HL-60/S4 treated with phorbol 12-myristate 13-acetate at 8.2 ng/mL for 4 days and 3 days (cell line): ENCODE measurements at regions not wholly inside any gene's neighbourhood (a gene's known extent, or its start where the extent isn't known, plus 50 kb on each side); places are given as distances from the start of the nearest gene placed in this dataset.

Source experiments
- in situ Hi-C: fragments of 300-500 bp; cut with MboI; formaldehyde crosslinking; loops from 2 replicates; pipeline ENCODE4 v1.15.0; 2022; ENCODE audit warnings: low sequenced_read_pairs

DNA sequence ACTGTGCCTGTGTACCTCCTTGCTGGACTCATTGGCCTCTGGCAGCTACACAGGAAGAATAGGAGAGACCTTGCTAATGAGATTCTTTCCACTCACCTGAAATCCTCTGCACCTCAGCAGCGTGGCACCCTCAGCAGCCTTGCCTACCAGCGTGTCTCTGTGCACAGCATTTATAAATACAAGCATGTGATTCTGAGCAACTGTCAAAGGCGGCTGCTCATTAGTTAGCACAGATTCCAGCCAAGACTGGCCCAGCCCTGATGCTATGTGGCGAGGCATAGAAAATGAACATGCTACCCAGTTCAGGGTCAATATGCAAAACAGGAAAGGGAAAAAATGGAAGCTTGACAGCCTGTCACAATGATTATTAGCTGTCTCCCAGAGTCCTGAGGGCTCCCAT is 298.0 kb downstream of the C4orf33 start:
- in situ Hi-C loops = no loop called here

DNA sequence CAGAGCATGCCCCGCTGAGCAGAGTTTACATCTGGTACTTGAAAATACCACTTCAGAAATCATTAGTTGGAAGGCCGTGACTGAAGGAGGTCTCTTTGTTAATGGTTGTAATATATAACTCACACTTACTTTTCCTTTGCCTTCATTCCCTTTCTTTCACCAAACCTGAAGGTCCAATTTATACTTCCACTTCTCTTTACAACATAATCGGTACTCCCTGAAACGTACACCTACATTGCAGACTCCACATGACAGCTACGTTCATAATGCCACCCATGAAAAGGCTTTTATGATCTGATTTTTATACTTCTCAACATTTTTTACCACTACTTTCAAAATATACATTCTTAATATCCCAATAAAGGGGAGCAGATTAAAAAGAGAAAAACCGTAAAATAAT is 298.7 kb downstream of the C4orf33 start:
- in situ Hi-C loops = no loop called here

DNA sequence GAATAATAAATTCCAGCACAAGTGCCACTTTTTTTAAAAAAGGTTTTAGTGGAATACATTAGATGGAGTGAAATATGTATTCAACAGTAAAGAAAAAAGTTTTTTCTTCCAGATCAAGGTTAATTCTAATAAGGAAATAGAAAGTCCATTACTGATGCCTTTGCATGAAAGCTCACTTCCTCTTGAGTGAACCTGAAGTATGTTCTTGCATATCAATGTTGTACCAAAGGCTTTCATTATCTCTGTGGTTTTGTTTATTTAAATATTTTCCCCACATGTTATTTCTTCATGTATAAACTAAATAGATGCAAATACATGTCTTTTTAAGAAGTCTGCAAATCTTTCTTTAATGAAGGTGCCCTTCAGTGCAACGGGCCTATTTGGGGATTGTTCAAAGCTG is 307.9 kb downstream of the C4orf33 start:
- in situ Hi-C loops = no loop called here

DNA sequence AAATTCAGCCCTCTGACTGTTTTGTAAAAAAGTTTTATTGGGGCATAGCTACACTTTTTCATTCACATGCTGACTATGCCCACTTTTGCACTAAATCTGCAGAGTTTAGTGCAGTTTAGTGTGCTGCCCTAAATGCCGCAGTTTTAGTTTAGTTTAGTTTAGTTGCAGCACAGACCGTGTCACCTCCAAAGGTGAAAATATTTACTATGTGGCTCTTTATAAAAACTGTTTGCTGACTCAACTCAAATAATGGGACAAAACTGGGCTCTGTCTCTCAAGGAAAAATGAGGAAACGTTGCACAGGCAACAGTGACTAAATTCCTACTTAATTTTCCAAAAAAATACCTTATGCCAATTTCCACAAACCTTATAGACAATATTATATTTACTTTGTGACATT is 314.2 kb downstream of the C4orf33 start:
- in situ Hi-C loops = no loop called here

DNA sequence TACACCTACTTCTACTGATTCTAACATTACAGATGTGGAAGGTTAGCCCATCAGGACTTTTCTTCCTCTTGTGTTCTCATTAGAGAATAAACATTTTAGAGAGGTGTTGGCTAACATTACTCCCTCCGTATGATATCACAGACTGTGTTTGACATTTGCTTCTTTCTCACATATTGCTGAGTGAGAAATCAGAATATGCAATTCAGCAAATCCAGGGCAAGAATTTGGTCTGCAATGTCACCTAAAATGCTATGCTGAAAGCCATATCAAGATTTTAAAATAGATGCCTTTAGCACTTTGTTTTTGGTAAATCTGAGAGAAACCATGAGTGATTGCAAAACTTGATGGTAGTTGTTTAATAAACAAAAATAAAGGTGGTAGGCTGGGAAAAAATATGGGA is 319.1 kb downstream of the C4orf33 start:
- in situ Hi-C loops = no loop called here

DNA sequence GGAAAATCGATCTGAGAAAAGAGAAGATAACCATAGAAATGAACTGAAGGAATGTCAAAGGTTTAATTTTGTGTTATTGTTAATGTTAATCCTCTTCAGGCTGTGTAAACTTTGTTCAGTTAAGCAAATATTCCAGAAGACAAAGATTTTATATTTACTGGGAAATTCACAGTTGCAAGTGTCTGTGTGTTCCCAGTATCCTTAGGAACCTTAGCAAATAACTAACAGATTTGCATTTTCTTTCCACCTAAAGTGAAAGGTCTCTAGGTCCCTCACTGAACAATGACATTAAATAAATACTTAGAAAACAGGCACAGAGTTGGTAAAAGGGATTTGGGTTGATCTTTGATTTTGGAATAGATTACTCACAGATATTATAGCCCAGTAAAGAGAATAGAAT is 324.7 kb downstream of the C4orf33 start:
- in situ Hi-C loops = no loop called here

DNA sequence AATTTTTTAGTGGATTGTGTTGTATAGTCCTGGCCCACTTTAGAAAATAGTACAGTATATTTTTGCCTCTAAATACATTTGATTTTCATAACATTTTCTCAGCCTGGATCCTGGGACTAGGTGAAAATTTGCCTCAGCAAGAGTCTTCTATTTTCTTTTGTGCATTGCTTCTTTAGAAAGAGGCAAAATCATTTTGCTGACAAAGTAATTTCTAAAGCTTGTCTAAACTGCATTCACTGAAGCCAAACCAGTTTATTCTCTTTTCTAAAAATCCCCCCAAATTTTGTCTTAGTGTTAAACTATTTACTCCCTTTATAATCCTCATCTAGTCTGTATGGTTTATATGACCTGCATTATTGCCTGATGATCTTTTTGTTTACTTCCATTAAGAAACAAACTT is 326.3 kb downstream of the C4orf33 start:
- in situ Hi-C loops = no loop called here

DNA sequence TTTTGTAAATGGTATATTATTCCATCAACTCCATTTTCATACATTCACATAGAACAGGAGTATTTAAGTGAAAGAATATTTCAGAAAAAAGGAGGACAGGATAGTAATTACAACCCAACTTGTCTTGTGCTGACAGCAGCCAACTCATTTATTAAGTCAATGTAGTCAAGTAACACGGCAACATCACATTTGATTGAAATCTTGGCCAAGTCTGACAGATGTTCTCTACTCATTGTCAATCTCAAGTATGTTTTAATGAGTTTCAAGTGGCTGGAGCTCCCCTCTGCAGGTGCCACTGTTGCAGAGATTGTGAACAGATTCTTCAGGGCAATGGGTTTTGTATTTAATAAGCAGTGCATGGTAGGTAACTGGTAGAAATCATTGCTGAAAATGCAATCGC is 332.5 kb downstream of the C4orf33 start:
- in situ Hi-C loops = no loop called here

DNA sequence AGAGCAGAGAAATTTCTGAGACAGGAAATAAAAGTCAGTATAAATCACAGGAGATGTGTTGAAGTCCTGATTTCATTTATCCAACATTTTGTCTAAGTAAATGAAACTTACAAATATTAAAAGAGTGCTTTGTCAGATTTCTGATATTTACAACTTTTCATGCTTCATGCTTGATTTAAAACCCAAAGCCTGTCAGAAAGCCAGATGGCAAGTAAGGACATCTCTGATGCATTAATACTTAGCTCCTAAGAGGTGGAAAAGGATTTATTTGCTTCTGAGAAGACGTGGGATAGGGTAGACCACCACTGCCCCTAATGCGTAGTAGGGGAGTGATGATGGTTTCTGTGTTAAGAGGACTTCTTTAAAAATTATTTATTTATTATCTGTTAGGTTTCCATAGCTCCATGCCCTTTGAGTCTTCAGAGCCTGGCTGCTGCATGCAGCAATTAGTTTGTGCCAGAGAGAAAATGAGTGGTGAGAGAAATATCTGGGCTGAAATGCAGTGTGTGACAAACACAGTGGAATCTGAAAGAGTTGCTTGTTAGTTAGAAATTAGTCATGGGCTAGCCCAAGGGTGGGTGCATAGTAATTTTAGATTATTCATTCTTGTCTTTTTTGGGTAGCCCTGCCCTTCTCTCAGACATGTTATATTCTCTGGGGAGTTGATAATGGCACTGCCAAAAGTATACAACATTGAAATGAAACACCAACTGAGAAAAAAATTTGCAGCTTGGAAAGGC is 333.8 kb downstream of the C4orf33 start:
- in situ Hi-C loops = no loop called here

DNA sequence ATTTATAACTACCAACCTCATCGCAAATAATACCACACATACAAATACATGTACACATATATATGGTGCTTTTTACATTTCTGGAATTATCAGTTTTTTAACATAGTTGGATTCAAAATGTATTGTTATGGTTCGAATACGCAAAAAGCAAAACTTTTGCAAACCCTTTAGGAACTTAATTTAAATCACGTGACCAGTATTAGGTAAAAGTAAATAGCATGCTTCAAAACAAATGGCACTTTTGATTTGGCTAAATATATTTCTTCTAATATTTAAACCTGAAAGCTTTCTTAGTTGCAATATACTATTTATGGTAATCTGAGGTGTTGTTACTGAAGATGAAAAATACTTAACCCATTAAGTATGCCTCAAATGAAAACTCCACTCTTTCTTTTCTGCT is 341.4 kb downstream of the C4orf33 start:
- in situ Hi-C loops = no loop called here

DNA sequence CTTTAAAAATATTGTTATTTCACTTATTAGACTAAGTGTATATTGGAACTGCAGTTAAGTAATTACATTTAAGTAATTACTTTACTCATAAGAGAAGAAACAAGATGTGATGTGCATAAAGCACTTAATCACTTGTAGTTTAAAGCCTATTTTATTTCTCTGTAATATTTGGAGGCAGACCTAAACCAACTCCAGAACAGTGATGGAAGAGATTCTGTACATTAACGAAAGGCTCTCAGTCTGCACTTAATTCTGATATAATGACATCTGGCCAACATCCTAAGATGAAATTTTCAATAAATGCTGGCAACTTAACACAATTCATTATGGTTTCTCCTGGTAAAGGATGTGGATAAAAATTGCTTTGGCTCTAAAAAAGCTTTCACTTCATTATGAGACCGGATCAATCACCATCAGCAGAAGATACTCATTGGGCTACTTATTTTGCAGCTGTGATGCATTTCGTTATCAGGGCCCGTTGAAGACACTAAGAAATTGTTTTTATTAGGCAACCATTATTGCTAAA is 342.6 kb downstream of the C4orf33 start:
- in situ Hi-C loops = no loop called here

DNA sequence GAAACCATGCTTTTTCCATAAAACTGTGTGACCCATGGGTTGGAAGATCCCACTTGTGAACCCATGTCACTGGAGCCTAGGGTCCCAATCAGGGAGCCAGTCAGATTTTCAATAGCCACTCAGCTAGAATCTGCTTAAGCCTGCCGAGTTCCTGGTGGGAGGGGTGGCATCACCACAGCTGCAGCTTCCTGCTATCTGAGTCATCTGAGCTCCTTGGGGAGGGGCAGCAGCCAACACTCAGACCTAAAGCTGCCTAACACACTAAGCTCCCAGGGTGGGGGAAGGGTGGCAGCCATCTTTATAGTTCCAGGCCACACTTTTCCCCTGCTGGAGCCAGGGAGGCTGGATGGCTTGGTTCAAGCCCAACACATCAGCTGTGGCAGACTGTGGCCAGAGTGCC is 350.1 kb downstream of the C4orf33 start:
- in situ Hi-C loops = no loop called here

DNA sequence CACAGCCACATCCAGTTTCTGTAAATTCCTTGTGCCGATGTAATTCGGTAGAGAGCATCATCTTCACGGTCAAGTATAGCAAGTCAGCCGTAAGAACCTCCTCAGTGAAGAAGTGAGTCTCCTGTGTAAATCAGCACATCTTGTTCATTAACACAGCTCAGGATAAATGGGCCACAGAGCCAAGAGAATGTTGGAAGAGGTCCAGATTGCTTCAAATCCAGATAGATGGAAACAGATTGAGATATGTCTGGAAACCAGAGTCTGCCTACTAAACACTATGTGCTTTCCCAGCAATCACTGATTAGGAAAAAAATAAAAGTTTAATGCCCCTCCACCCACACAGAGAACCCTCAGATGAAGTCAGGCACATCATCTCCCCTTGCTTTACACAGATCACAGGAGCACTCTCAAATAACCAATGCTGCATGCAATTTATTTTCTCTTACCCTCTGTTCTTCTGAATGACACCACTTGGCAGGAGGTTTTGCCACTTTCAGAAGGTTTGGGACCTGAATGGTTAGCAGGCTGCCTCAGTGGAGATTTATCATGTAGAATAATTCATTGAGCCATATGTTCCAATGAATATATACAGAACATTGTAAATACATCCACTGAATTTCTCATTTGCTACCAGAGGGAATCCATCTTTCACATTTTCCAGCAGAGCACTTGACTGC is 357.7 kb downstream of the C4orf33 start:
- in situ Hi-C loops = no loop called here

DNA sequence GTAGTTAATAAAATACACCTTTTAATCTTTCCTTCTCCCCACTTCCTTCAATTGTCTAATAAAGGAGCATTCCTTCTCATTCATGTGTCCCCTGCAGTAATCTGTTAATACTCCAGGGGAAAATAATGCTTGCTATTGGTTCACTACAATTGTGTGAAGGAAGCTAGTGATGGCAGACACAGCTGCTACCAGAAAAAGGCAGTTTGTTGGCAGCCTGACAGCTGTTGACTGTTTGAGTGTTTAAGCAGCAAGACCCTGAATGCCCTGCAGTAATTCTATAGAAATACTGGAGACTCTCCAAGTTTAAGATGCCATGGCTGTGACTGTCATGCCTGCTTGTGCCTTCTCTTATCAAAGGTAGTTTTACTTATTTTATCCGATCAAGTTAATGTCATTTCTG is 359.5 kb downstream of the C4orf33 start:
- in situ Hi-C loops = no loop called here

DNA sequence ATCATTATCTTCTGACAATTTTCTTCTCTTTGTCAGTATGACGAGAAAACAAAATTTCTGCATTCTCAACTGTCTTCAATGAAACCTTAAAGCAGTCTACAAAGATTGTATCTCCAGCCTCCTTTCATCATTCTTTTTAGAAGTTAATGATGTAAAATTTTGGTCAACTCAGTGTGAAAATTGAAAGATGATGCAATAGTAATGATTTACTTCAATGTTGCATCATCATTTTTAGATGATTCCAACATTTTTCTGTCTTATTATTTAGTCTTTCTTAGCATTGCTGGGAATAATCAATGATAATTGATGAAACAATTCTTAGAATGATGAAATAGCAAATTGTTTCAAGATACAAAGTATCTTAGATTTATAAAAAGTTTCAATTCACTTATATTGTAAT is 372.7 kb downstream of the C4orf33 start:
- in situ Hi-C loops = no loop called here

DNA sequence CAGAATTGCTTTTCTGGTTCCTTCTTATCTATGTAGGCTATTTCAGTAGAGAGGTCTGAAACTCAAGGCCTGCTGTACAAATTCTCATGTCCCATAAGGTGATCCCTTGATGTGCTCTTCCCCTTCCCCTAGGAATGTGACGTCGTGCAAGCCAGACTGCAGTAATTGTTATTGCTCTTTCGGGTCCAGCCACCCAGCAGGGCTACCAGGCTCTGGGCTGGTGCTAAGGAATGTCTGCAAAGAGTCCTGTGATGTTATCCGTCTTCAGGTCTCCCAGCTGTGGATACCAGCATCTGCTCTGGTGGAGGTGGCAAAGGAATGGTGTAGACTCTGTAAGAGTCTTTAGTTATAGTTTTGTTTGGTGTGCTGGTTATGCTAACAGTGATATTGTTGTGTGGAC is 378.7 kb downstream of the C4orf33 start:
- in situ Hi-C loops = no loop called here

DNA sequence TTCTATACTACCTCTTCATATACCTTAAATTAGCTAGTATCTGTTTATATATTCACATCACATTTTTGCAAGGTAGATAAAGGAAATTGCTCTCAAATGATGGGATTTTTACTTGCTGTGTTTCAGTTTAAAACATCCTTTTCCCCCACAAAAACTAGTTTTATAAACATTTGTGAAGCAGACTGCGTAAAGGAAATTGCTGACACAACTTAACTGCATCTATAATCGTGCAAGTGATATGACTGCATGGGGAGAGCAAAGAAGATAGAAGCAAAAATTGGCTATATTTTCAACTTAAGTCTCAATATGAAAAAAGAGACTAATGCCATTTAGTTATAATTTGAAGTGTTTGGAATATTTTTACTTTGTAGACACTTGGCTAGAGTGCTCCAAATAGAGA is 385.2 kb downstream of the C4orf33 start:
- in situ Hi-C loops = no loop called here

DNA sequence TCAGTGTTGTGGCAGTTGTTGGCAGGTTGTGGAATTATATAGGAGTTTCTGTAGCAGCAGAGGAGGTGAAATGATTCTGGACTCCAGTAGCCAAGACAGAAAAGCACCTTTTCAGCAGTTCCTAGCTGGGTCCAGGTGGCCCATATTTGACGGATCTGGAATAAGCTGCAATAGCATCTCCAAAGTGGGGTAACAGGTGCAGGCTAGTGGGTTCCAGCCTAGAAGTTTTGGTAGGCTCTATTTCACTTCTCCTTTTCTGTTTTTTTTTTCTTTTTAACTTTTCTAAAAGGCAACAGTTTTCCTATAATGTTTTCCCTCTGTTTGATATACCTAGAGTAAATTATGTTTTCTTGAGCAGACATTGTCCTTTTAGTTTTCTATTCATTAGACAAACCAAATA is 392.5 kb downstream of the C4orf33 start:
- in situ Hi-C loops = no loop called here

DNA sequence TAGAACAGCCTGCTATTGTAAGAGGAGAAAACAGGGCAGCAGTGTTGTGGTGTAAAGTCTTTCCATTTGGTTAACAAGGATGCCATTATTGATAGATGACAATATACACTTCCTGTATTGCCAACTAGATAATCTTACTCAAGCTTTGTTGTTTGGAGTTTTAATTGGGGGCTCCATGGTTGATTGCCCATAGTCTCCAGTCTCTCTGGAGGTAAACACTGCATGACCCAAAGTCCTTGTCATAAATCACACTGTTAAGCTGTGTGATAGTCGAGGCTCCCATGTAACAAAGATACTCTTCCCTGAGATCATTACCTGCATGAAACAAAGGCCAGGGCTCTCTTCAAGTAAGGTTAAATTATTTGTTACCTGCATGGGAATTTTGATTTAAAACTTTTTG is 394.6 kb downstream of the C4orf33 start:
- in situ Hi-C loops = no loop called here

DNA sequence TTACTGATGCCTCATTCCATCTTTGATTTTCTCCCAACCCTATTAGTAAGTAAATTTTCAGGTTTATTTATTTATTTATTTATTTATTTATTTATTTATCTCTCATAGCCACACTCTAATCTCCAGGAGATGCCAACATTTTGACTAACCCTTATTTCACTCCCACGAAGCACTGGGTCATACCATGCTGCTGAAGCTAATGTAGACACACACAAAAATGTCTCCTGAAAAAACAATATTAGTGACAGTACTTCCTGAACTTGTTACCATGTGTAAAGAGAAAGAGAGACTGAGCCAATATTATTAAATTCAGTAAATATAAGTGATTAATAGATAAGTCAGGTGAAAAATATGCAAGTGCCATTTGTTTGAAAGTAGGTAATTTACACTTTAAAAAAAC is 402.7 kb downstream of the C4orf33 start:
- in situ Hi-C loops = no loop called here

DNA sequence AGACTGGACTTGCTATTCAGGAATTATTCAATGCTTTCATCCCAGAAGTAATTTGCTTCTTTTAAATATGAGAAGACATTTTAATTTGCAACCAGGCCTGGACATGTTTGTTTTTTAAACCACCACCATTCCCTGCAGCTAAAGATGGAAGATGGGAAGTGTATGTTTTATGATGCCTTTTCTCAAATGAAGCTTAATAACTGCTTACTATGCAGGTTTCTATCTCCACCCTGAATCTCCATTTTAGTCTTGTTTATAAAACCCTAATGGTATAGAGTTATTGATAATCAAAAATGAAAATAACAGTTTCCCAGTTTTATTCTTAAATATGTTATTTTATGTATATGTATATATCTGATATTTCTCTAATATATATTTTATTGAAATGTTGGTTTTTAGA is 418.9 kb downstream of the C4orf33 start:
- in situ Hi-C loops = no loop called here

DNA sequence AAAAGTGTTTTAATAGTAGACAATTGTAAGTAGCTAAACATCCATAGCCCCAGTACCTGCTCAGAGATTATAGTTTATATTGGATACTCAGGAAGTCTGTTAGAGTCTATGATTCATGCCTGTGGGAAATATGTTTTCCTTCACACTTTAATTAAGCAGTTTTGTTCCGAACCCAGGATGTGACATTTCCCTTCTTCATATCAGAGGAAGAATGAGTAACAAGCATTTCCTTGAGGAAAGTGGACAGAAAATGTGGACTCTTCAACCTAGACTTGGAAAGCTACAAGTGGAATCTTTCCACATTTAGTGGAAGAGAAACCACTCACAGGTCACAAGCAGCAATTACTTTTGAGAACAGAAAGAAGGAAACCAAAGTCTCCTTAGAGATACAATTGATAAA is 419.4 kb downstream of the C4orf33 start:
- in situ Hi-C loops = no loop called here

DNA sequence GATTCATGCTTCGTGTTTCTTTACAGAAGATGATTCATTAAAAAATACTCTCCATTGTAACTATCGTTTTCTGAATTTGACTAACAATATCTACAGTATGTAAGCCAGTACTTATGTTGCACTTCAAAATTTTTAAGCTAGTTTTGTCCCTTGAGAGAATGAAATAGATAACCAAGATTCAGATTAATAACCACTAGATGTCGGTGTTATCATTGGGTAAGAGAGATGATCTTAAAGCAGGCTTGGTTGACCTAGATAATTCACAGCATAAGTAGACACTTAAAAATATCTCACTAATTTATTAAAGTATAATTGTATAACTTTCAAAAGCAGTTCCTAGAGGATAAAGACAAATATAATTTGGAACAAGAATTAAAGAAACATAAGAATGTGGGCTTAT is 430.9 kb downstream of the C4orf33 start:
- in situ Hi-C loops = no loop called here
